ENCODE measurements at regions not wholly inside any gene's neighbourhood (a gene's known extent, or its start where the extent isn't known, plus 50 kb on each side); places are given as distances from the start of the nearest gene placed in this dataset.

DNA sequence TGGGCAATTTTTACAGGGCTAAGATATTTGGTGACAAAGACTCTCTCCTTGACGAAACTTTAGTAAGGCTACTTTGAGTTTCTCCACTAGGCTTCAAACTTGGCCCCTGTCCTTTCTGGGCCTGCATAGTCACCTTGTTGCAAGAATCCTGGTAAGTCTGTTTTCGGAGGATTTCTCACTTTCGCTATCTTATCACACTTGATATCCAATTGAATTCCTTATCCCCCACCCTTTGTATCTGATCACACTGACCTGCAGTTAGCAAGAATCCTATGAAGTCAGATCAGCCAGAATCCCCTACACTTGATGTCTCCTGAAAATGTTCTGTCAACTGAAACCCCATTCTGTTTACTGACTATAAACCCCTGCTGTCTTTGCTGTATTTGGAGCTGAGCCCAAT, 499.8 kb upstream of the GCFC2 start:
- Histone ChIP-seq H3K4me3 (ENCODE audit: low read length) (no peak overlapping the region), H3K79me2 (ENCODE audit: control insufficient read depth, low read length) (no peaks in the 10 kb centered on the region), H3K9me3 (ENCODE audit: control insufficient read depth, insufficient read depth, low read length) (no peaks in the 10 kb centered on the region), H3F3A (ENCODE audit: control insufficient read depth, insufficient read depth) (no peaks in the 10 kb centered on the region), H3K4me1 (ENCODE audit: control insufficient read depth, low read length) (no peaks in the 10 kb centered on the region), H4K20me1 (ENCODE audit: control insufficient read depth, insufficient read depth, low read depth, low read length) (no peaks in the 10 kb centered on the region), H3K4me2 (ENCODE audit: low read length) (no peak overlapping the region), H3K36me3 (ENCODE audit: control insufficient read depth, low read length) (no peaks in the 10 kb centered on the region), H3K9me2 (replicated peaks; ENCODE audit: control insufficient read depth, low read length) (no peaks in the 10 kb centered on the region), H3K27me3 (ENCODE audit: control insufficient read depth, low read length) (no peaks in the 10 kb centered on the region), H3K27ac (ENCODE audit: low read depth, low read length) (no peak overlapping the region)
- TF ChIP-seq EZH2phosphoT487 (IDR thresholded peaks at IDR 0.05; ENCODE audit: borderline replicate concordance, low read length), result no peak
- TF ChIP-seq, protein P1, sequence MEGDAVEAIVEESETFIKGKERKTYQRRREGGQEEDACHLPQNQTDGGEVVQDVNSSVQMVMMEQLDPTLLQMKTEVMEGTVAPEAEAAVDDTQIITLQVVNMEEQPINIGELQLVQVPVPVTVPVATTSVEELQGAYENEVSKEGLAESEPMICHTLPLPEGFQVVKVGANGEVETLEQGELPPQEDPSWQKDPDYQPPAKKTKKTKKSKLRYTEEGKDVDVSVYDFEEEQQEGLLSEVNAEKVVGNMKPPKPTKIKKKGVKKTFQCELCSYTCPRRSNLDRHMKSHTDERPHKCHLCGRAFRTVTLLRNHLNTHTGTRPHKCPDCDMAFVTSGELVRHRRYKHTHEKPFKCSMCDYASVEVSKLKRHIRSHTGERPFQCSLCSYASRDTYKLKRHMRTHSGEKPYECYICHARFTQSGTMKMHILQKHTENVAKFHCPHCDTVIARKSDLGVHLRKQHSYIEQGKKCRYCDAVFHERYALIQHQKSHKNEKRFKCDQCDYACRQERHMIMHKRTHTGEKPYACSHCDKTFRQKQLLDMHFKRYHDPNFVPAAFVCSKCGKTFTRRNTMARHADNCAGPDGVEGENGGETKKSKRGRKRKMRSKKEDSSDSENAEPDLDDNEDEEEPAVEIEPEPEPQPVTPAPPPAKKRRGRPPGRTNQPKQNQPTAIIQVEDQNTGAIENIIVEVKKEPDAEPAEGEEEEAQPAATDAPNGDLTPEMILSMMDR (IDR thresholded peaks at IDR 0.05; ENCODE audit: low read depth, low read length, poor library complexity, severe bottlenecking), result no peak

DNA sequence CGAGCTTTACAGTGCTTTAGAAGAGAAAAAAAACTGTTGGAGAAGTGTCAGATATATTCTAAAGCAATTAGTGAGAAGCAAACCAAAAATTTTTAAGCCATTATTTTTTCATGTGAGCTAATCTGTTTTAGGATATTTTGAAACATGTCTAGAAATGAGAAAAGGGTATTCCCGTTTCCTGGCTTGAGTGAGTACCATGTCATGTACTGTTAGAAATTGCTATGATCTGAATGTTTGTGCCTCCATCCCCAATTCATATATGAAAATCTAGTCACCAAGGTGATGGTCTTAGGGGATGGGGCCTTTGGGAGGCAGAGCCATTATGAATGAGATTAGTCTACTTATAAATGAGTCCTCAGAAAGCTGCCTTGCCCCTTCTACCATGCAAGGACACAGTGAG, 493.3 kb upstream of the GCFC2 start:
- TF ChIP-seq, protein P1 (IDR thresholded peaks at IDR 0.05; ENCODE audit: low read depth, low read length, poor library complexity, severe bottlenecking), result no peak
- no peak for TF ChIP-seq EZH2phosphoT487 (IDR thresholded peaks at IDR 0.05; ENCODE audit: borderline replicate concordance, low read length)
- H3K9me3 ChIP-seq (ENCODE audit: control insufficient read depth, insufficient read depth, low read length), result no peaks in the 10 kb centered on the region
- no peaks in the 10 kb centered on the region for H3F3A ChIP-seq (ENCODE audit: control insufficient read depth, insufficient read depth)

DNA sequence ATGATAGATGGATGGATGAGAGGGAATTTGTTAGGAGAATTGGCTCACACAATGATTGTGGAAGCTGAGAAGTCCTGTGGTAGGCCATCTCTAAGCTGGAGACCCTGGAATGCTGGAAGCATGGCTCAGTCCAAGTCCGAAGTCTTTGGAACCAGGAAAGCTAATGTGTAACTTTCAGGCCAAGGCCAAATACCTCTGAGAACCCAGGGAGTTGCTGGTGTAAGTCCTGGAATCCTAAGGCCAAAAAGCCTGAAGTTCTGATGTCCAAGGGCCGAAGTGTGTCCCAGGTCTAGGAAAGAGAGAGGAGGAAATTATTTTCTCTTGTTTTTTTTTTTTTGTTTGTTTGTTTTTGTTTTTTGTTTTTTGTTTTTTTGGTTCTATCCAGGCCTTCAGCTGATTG, 492.2 kb upstream of the GCFC2 start:
- H3K4me1 ChIP-seq (ENCODE audit: control insufficient read depth, low read length), result no peaks in the 10 kb centered on the region
- H3K4me2 ChIP-seq (ENCODE audit: low read length), result no peak overlapping the region
- H4K20me1 ChIP-seq (ENCODE audit: control insufficient read depth, insufficient read depth, low read depth, low read length), result no peaks in the 10 kb centered on the region
- H3K27me3 ChIP-seq (ENCODE audit: control insufficient read depth, low read length), result no peaks in the 10 kb centered on the region
- H3K9me2 ChIP-seq (replicated peaks; ENCODE audit: control insufficient read depth, low read length), result no peaks in the 10 kb centered on the region
- TF ChIP-seq, protein P1 (IDR thresholded peaks at IDR 0.05; ENCODE audit: low read depth, low read length, poor library complexity, severe bottlenecking), result no peak
- no peak for TF ChIP-seq EZH2phosphoT487 (IDR thresholded peaks at IDR 0.05; ENCODE audit: borderline replicate concordance, low read length)
- no peaks in the 10 kb centered on the region for H3F3A ChIP-seq (ENCODE audit: control insufficient read depth, insufficient read depth)
- H3K4me3 ChIP-seq (ENCODE audit: low read length), result no peak overlapping the region
- H3K27ac ChIP-seq (ENCODE audit: low read depth, low read length), result no peak overlapping the region
- no peaks in the 10 kb centered on the region for H3K79me2 ChIP-seq (ENCODE audit: control insufficient read depth, low read length)
- no peaks in the 10 kb centered on the region for H3K36me3 ChIP-seq (ENCODE audit: control insufficient read depth, low read length)
- no peaks in the 10 kb centered on the region for H3K9me3 ChIP-seq (ENCODE audit: control insufficient read depth, insufficient read depth, low read length)

More for the DNA sequence above, 493.3 kb upstream of the GCFC2 start:
- H4K20me1 ChIP-seq (ENCODE audit: control insufficient read depth, insufficient read depth, low read depth, low read length), result no peaks in the 10 kb centered on the region
- no peaks in the 10 kb centered on the region for H3K27me3 ChIP-seq (ENCODE audit: control insufficient read depth, low read length)
- no peaks in the 10 kb centered on the region for H3K4me1 ChIP-seq (ENCODE audit: control insufficient read depth, low read length)
- H3K36me3 ChIP-seq (ENCODE audit: control insufficient read depth, low read length), result no peaks in the 10 kb centered on the region
- H3K4me2 ChIP-seq (ENCODE audit: low read length), result no peak overlapping the region
- no peaks in the 10 kb centered on the region for H3K9me2 ChIP-seq (replicated peaks; ENCODE audit: control insufficient read depth, low read length)
- H3K27ac ChIP-seq (ENCODE audit: low read depth, low read length), result no peak overlapping the region
- no peak overlapping the region for H3K4me3 ChIP-seq (ENCODE audit: low read length)
- no peaks in the 10 kb centered on the region for H3K79me2 ChIP-seq (ENCODE audit: control insufficient read depth, low read length)
